DOHH2 (cell line): ENCODE measurements at regions not wholly inside any gene's neighbourhood (a gene's known extent, or its start where the extent isn't known, plus 50 kb on each side); places are given as distances from the start of the nearest gene placed in this dataset.

ENCODE experiments used
- CTCF ChIP-seq: fragments of 200-600 bp; sonication (generic); IDR thresholded peaks from one replicate; pipeline ENCODE4 v1.5.1; 2014; ENCODE audit warnings: antibody characterized with exemption, mild to moderate bottlenecking, low read depth, low read length; ENCODE audit not compliant: poor library complexity, severe bottlenecking
- EZH2phosphoT487 ChIP-seq: fragments of 200-600 bp; sonication (generic); IDR thresholded peaks from 2 replicates; pipeline ENCODE4 v1.6.1; 2017; ENCODE audit warnings: borderline replicate concordance, mild to moderate bottlenecking, antibody characterized with exemption, low read length, moderate library complexity, mixed read lengths

DNA sequence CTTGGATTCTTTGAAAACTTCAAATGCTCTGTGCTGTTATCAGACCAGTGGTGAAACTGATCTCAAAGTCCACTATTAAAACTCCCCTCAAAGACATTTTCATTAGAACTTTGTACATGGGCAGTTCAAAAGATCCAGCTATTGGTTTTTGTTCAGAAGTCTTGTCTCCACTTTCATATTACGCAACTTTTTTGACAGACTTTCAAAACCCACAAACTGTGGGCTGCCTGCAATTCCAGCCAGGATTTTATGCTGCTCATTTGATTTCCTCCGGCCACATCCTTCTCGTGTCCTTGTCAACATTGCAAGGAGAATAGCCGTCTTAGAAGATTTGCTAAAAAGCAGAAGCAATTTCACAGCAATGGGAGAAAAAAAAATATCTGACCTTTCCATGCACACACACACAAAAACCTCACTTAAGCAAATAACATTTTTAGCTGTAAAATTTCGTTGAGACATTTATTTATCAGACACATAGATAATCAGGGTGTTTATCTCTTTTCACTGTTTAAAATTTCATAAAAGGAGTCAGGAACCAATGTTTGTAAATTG lies 1990.5 kb downstream of the MAT2B start:
- no peak for TF ChIP-seq CTCF
- no peak for TF ChIP-seq EZH2phosphoT487
